HG03039 (cell line): ENCODE measurements at regions not wholly inside any gene's neighbourhood (a gene's known extent, or its start where the extent isn't known, plus 50 kb on each side); places are given as distances from the start of the nearest gene placed in this dataset.

Source experiments
- ATAC-seq: cut with Tn5 transposase; IDR thresholded peaks from one replicate; pipeline ENCODE4 v1.9.1; 2021; ENCODE audit warnings: mild to moderate bottlenecking, moderate library complexity; ENCODE audit not compliant: unreplicated experiment

GRCh38 chr5:4659851-4660250 is 480.3 kb upstream of the ADAMTS16 start:
- ATAC-seq, result no peak

- ATAC-seq, result no peak
These were observed 478.8 kb upstream of the ADAMTS16 start for GRCh38 chr5:4661326-4661725.

- no peak for ATAC-seq
These were observed 478.3 kb upstream of the ADAMTS16 start for GRCh38 chr5:4661836-4662235.

- no peak for ATAC-seq
These were observed 477.4 kb upstream of the ADAMTS16 start for GRCh38 chr5:4662756-4663155.

GRCh38 chr5:4665911-4666310 is 474.2 kb upstream of the ADAMTS16 start:
- ATAC-seq, result no peak

GRCh38 chr5:4674166-4674565 is 466.0 kb upstream of the ADAMTS16 start:
- no peak for ATAC-seq

GRCh38 chr5:4676934-4677333 is 463.2 kb upstream of the ADAMTS16 start:
- ATAC-seq, result no peak

GRCh38 chr5:4684946-4685345 is 455.2 kb upstream of the ADAMTS16 start:
- no peak for ATAC-seq

- no peak for ATAC-seq
These were observed 441.5 kb upstream of the ADAMTS16 start for GRCh38 chr5:4698596-4698995.

- ATAC-seq, result no peak
These were observed 440.5 kb upstream of the ADAMTS16 start for GRCh38 chr5:4699592-4699991.

GRCh38 chr5:4700069-4700468 is 440.1 kb upstream of the ADAMTS16 start:
- ATAC-seq, result no peak

- ATAC-seq, result no peak
These were observed 439.3 kb upstream of the ADAMTS16 start for GRCh38 chr5:4700871-4701270.

GRCh38 chr5:4703931-4704458 is 436.1 kb upstream of the ADAMTS16 start:
- no peak for ATAC-seq

GRCh38 chr5:4704951-4705350 is 435.2 kb upstream of the ADAMTS16 start:
- no peak for ATAC-seq

- ATAC-seq, result no peak
These were observed 423.3 kb upstream of the ADAMTS16 start for GRCh38 chr5:4716781-4717180.

- ATAC-seq, result no peak
These were observed 422.7 kb upstream of the ADAMTS16 start for GRCh38 chr5:4717446-4717845.

- ATAC-seq, result no peak
These were observed 419.3 kb upstream of the ADAMTS16 start for GRCh38 chr5:4720831-4721230.

GRCh38 chr5:4722886-4723285 is 417.2 kb upstream of the ADAMTS16 start:
- ATAC-seq, result no peak

- ATAC-seq, result no peak
These were observed 414.5 kb upstream of the ADAMTS16 start for GRCh38 chr5:4725594-4725993.

- no peak for ATAC-seq
These were observed 409.9 kb upstream of the ADAMTS16 start for GRCh38 chr5:4730279-4730678.

GRCh38 chr5:4734348-4734747 is 405.8 kb upstream of the ADAMTS16 start:
- no peak for ATAC-seq

GRCh38 chr5:4735261-4735660 is 404.9 kb upstream of the ADAMTS16 start:
- no peak for ATAC-seq

GRCh38 chr5:4737868-4738267 is 402.3 kb upstream of the ADAMTS16 start:
- no peak for ATAC-seq

- ATAC-seq, result no peak
These were observed 401.8 kb upstream of the ADAMTS16 start for GRCh38 chr5:4738298-4738697.
